IPS DF 6.9 (cell line): ENCODE measurements at regions not wholly inside any gene's neighbourhood (a gene's known extent, or its start where the extent isn't known, plus 50 kb on each side); places are given as distances from the start of the nearest gene placed in this dataset.

Source experiments
- DNase-seq: peaks from one replicate; pipeline ENCODE4 v3.0.0-alpha.2; 2013; ENCODE audit warnings: low read depth, low spot score
- H3K27ac ChIP-seq: one replicate; pipeline ENCODE4 v1.5.1; 2013; ENCODE audit warnings: low read length, control low read depth
- H3K27me3 ChIP-seq: 2 replicates; pipeline ENCODE4 v1.6.1; 2013; ENCODE audit warnings: mild to moderate bottlenecking, low read length; ENCODE audit not compliant: control insufficient read depth, insufficient read depth
- H3K36me3 ChIP-seq: 2 replicates; pipeline ENCODE4 v1.6.1; 2013; ENCODE audit warnings: low read length; ENCODE audit not compliant: control insufficient read depth, insufficient read depth
- H3K4me1 ChIP-seq: 2 replicates; pipeline ENCODE4 v1.6.1; 2013; ENCODE audit warnings: low read length; ENCODE audit not compliant: control insufficient read depth, insufficient read depth
- H3K4me3 ChIP-seq: 2 replicates; pipeline ENCODE4 v1.5.1; 2013; ENCODE audit warnings: mild to moderate bottlenecking, low read length
- H3K9me3 ChIP-seq: 2 replicates; pipeline ENCODE4 v1.6.1; 2013; ENCODE audit warnings: low read length, inconsistent platforms; ENCODE audit not compliant: control insufficient read depth, insufficient read depth
- WGBS: extraction: QIAGEN DNeasy Blood & Tissue Kit; methylation state at CpG from one replicate; pipeline ENCODE4 v1.1.7; 2013; ENCODE audit warnings: mixed read lengths, missing lambda C conversion rate; ENCODE audit not compliant: insufficient read length, insufficient coverage; 5-methylcytosine and 5-hydroxymethylcytosine counted together

DNA sequence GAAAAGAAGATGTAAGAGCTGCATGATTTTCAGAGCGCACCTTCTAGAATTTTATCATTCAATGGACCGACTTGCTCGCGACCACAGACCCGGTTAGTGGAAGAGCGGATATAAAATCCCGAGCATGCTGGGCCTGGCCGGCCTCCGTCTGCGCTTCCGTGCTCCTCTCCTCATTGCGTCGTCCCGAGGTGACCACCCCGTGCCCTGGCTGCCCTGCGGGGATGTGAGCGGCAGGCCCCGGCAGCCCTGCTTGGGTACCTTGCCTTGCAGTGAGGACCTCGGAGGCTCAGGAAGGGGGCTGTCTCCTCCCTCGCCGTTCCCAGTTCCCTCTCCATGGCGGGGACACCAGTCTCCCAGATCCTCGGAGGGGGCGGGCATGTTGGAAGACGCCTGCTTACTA is 330.9 kb upstream of the SHH start:
- no CpG with 5 or more reads among the region's 25 CpGs for WGBS
- H3K4me3 ChIP-seq, result no peak overlapping the region
- DNase-seq, result no peak

GRCh38 chr7:156141941-156142340 is 329.7 kb upstream of the SHH start:
- no peak for DNase-seq
- no CpG with 5 or more reads among the region's 7 CpGs for WGBS
- no peak overlapping the region for H3K27ac ChIP-seq
- no peaks in the 10 kb centered on the region for H3K36me3 ChIP-seq
- no peaks in the 10 kb centered on the region; the same call in 1 of the 2 replicates for H3K27me3 ChIP-seq
- no peaks in the 10 kb centered on the region for H3K4me1 ChIP-seq
- no peak overlapping the region for H3K4me3 ChIP-seq
- H3K9me3 ChIP-seq, result peaks cover 21% of the 10 kb centered on the region

More for the DNA sequence above, 330.9 kb upstream of the SHH start:
- no peaks in the 10 kb centered on the region; the same call in 1 of the 2 replicates for H3K27me3 ChIP-seq
- no peak overlapping the region for H3K27ac ChIP-seq
- H3K36me3 ChIP-seq, result no peaks in the 10 kb centered on the region
- H3K4me1 ChIP-seq, result no peaks in the 10 kb centered on the region
- peaks cover 21% of the 10 kb centered on the region for H3K9me3 ChIP-seq

DNA sequence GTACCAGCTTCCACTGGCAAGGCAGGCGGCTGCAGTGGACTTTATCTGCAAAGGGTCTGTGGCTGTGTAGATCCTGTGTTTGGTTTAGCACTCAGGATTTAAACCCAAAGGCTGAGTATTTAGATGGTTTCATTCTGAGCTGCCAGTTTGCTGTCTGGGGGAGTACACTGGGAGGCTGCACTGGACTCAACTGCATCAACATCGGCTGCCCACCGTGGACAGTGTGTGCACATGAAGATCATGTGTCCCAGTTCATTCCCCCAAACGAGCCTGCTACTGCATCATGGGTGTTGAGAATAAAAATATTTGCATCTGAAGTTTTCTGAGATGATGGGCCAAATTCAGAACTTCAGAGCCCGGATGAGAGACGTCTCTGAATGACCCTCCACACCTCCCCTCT is 328.6 kb upstream of the SHH start:
- H3K36me3 ChIP-seq, result no peaks in the 10 kb centered on the region
- no peak overlapping the region for H3K27ac ChIP-seq
- H3K4me1 ChIP-seq, result no peaks in the 10 kb centered on the region
- peaks cover 23% of the 10 kb centered on the region for H3K9me3 ChIP-seq
- no peak overlapping the region for H3K4me3 ChIP-seq
- no peak for DNase-seq
- no CpG with 5 or more reads among the region's 6 CpGs for WGBS
- H3K27me3 ChIP-seq, result no peaks in the 10 kb centered on the region; the same call in 1 of the 2 replicates

DNA sequence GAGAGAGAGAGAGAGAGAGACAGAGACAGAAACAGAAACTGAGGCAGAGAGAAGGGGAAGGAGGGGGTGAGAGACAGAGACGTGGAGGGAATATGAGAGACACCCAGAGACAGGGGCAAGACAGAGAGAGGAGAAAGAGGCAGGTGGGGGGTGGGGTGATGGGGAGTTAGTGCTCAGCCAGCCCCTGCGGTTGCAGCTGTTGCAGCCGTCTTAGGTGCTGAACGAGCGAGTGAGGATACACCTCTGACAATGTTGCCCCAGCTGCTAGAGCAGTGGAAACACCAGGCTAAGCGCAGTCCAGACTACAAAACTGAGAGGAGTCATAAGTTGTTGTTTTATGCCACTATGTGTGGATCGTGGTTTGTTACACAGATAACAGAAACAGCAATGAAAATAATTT is 328.2 kb upstream of the SHH start:
- no peak overlapping the region for H3K4me3 ChIP-seq
- H3K27ac ChIP-seq, result no peak overlapping the region
- no CpG with 5 or more reads among the region's 7 CpGs for WGBS
- H3K4me1 ChIP-seq, result no peaks in the 10 kb centered on the region
- no peaks in the 10 kb centered on the region for H3K36me3 ChIP-seq
- DNase-seq, result no peak
- no peaks in the 10 kb centered on the region; the same call in 1 of the 2 replicates for H3K27me3 ChIP-seq
- peaks cover 23% of the 10 kb centered on the region for H3K9me3 ChIP-seq

DNA sequence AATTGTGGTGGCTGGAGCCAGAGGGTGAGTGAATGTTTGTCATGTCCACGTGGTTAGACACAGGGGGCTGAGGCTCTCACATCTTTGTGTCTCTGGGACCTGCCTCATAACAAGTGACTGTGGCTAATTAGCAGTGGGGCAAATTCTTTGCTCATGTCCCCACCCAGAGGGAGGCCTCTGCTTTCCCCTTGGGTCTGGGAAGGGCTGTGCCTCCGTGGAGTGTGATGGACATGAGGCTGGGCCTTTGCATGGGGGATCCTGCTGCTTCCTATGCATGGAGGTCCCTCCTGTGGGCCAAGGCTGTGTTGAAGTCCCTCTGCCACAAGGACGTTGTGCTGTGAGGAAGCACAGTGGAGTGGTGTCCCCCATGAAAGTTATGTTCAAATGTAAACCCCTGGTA is 327.4 kb upstream of the SHH start:
- no CpG with 5 or more reads among the region's 3 CpGs for WGBS

DNA sequence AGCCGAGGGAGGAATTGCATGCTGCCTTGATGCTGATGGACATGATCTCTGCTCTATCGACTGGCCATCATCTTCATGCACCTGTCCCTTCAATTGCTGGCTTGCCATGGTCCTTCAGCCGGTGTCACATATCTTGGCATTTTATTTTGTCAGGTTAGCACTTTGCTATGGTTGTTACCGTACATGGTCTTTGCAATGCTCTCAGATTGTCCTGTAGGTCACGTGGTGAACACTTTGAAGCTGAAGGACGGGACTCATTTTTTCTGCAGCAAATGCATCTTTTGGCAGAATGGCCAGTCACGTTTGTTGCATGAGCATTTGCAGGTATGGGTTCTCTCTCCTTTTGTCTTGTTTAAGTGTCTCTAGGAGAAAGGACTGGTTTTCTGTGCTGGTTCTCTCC is 326.8 kb upstream of the SHH start:
- Histone ChIP-seq H3K36me3 (no peaks in the 10 kb centered on the region), H3K9me3 (peaks cover 19% of the 10 kb centered on the region), H3K27ac (no peak overlapping the region), H3K27me3 (no peaks in the 10 kb centered on the region; the same call in 1 of the 2 replicates), H3K4me1 (no peaks in the 10 kb centered on the region), H3K4me3 (no peak overlapping the region)
- DNase-seq, result no peak
- WGBS, result no CpG with 5 or more reads among the region's 7 CpGs

More for the DNA sequence above, 327.4 kb upstream of the SHH start:
- H3K27me3 ChIP-seq, result no peaks in the 10 kb centered on the region; the same call in 1 of the 2 replicates
- H3K4me3 ChIP-seq, result no peak overlapping the region
- DNase-seq, result no peak
- no peak overlapping the region for H3K27ac ChIP-seq
- H3K9me3 ChIP-seq, result peaks cover 19% of the 10 kb centered on the region
- H3K4me1 ChIP-seq, result no peaks in the 10 kb centered on the region
- no peaks in the 10 kb centered on the region for H3K36me3 ChIP-seq

DNA sequence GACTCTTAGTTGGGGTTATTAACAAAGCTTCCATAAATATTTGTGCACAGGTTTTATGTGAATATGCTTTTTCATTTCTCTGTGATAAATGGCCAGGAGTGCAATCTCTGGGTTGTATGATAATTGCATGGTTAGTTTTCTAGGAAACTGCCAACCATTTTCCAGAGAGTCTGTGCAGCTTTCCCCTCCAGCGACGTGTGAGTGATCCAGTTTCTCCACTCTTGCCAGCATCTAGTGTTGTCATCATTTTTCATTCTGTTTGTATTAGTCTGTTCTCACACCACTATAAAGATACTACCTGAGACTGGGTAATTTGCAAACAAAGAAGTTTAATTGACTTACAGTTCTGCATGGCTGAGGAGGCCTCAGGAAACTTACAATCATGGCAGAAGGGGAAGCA is 319.6 kb upstream of the SHH start:
- no peak for DNase-seq
- Histone ChIP-seq H3K4me3 (no peak overlapping the region), H3K27me3 (no peaks in the 10 kb centered on the region; the same call in 1 of the 2 replicates), H3K36me3 (no peaks in the 10 kb centered on the region), H3K9me3 (peaks cover 8% of the 10 kb centered on the region), H3K4me1 (no peaks in the 10 kb centered on the region), H3K27ac (no peak overlapping the region)
- no CpG with 5 or more reads among the region's 2 CpGs for WGBS

DNA sequence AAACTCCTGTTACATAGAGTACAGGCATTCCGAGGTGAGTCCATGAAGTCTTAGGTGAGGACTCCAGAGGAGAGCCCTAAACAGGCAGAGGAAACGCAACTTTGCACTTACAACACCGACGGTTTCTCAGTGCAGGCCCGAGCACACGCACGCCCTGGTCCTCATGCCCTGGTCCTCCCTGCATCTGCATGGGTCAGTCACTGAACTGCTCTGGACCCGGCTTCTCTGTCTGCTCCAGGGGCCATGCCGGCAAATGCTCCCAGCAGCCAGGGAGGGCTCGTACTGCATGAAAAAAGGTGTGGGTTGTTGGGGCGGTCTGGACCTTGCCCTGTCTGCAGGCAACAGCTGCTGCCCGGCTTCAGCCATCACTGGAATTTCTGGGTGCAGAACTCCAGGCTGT is 317.3 kb upstream of the SHH start:
- no CpG with 5 or more reads among the region's 12 CpGs for WGBS
- DNase-seq, result no peak
- no peaks in the 10 kb centered on the region; the same call in 1 of the 2 replicates for H3K27me3 ChIP-seq

DNA sequence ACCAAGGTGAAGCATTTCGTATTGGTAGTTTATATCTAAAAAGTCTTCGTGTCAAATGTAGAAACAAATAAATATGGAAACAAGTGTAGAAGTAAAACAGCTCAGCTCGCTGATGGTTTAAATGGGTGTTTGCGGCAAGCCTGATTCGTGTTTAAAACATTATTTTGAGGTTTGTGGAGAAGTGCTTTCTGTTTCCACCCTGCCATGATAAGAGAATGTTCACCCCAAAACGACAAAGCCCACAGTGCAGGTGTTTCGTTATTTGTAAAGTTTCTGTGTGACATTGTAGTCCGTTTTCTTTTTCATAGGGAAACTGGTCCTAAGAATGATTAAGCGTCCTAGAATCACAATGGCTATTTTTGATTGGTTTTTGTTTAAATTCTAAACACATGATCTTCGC is 316.2 kb upstream of the SHH start:
- Histone ChIP-seq H3K4me3 (no peak overlapping the region), H3K27ac (no peak overlapping the region), H3K36me3 (no peaks in the 10 kb centered on the region), H3K4me1 (no peaks in the 10 kb centered on the region), H3K9me3 (peaks cover 16% of the 10 kb centered on the region), H3K27me3 (no peaks in the 10 kb centered on the region; the same call in 1 of the 2 replicates)
- WGBS, result no CpG with 5 or more reads among the region's 10 CpGs
- no peak for DNase-seq

More for the DNA sequence above, 317.3 kb upstream of the SHH start:
- Histone ChIP-seq H3K4me3 (no peak overlapping the region), H3K9me3 (peaks cover 13% of the 10 kb centered on the region), H3K36me3 (no peaks in the 10 kb centered on the region), H3K27ac (no peak overlapping the region), H3K4me1 (no peaks in the 10 kb centered on the region)

GRCh38 chr7:156127166-156128134 is 315.2 kb upstream of the SHH start:
- H3K4me3 ChIP-seq, result no peak overlapping the region
- peaks cover 20% of the 10 kb centered on the region for H3K9me3 ChIP-seq
- no peaks in the 10 kb centered on the region for H3K4me1 ChIP-seq
- H3K27ac ChIP-seq, result no peak overlapping the region
- no peaks in the 10 kb centered on the region for H3K36me3 ChIP-seq
- no peaks in the 10 kb centered on the region; the same call in 1 of the 2 replicates for H3K27me3 ChIP-seq
- no peak for DNase-seq
- WGBS, result no CpG with 5 or more reads among the region's 35 CpGs
